DND-41 (cell line): ENCODE measurements at regions not wholly inside any gene's neighbourhood (a gene's known extent, or its start where the extent isn't known, plus 50 kb on each side); places are given as distances from the start of the nearest gene placed in this dataset.

ENCODE experiments used
- EZH2 ChIP-seq: IDR thresholded peaks from 3 replicates; pipeline ENCODE4 v1.6.1; 2012; ENCODE audit warnings: borderline replicate concordance, low read depth, mild to moderate bottlenecking, moderate library complexity, low read length, inconsistent platforms; ENCODE audit not compliant: severe bottlenecking
- TF ChIP-seq, protein P1 (sequence below): IDR thresholded peaks from 2 replicates; pipeline ENCODE4 v1.5.1; 2012; ENCODE audit warnings: borderline replicate concordance, low read length, moderate library complexity, mild to moderate bottlenecking; ENCODE audit not compliant: poor library complexity, severe bottlenecking; ENCODE audit errors: extremely low read depth

DNA sequence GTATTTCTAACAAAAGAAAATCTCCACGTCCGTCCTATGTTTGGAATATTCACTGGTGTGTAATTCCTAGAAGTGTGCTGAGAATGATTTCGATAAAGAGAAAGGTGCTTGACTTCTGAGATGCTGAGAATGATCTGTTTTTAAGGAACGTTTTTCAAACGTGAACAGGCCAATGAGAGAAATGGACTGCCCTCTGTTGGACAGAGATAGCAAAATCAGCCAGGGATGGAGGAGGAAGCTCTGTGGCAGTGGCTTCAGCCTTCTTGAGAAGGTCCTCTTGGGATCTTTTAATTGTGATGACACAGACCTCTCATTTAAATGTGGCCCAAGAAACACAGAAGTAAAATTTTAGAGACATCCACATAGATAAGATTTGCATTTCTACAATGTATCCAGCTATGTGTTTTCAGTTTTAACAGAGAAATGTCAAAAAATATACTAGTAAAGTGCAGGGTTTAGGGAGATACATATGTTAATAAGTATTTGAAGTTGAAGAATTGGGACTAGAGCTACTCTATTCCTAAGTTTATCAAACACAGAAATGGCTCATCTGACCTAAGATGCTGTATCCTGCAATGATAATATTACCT lies 84.0 kb upstream of the RCN1 start:
- TF ChIP-seq, protein P1, sequence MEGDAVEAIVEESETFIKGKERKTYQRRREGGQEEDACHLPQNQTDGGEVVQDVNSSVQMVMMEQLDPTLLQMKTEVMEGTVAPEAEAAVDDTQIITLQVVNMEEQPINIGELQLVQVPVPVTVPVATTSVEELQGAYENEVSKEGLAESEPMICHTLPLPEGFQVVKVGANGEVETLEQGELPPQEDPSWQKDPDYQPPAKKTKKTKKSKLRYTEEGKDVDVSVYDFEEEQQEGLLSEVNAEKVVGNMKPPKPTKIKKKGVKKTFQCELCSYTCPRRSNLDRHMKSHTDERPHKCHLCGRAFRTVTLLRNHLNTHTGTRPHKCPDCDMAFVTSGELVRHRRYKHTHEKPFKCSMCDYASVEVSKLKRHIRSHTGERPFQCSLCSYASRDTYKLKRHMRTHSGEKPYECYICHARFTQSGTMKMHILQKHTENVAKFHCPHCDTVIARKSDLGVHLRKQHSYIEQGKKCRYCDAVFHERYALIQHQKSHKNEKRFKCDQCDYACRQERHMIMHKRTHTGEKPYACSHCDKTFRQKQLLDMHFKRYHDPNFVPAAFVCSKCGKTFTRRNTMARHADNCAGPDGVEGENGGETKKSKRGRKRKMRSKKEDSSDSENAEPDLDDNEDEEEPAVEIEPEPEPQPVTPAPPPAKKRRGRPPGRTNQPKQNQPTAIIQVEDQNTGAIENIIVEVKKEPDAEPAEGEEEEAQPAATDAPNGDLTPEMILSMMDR = peak; percentile 86
- no peak for TF ChIP-seq EZH2
